DND-41 (cell line): ENCODE measurements at regions not wholly inside any gene's neighbourhood (a gene's known extent, or its start where the extent isn't known, plus 50 kb on each side); places are given as distances from the start of the nearest gene placed in this dataset.

ENCODE experiments used
- EZH2 ChIP-seq: IDR thresholded peaks from 3 replicates; pipeline ENCODE4 v1.6.1; 2012; ENCODE audit warnings: borderline replicate concordance, low read depth, mild to moderate bottlenecking, moderate library complexity, low read length, inconsistent platforms; ENCODE audit not compliant: severe bottlenecking
- TF ChIP-seq, protein P1 (sequence below): IDR thresholded peaks from 2 replicates; pipeline ENCODE4 v1.5.1; 2012; ENCODE audit warnings: borderline replicate concordance, low read length, moderate library complexity, mild to moderate bottlenecking; ENCODE audit not compliant: poor library complexity, severe bottlenecking; ENCODE audit errors: extremely low read depth

DNA sequence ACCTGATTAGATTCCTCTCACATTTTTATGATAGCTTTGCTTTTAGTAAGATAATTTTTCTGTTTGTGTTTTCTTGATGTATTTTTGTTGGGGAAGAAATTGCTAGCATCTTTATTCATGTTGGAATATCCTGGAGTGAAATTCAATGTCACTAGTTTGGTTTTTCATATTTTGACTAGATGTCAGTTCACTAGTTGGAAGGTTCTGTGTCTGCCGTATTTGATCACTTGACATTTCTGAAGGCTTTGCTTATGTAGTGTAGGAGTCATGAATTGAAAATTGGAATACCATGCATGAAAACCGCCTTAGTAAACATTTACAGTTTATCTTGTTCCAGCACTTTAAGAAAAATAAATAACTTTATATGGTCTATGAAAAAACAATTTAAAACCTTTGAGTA, 348.4 kb downstream of the AASDHPPT start:
- TF ChIP-seq, protein P1, sequence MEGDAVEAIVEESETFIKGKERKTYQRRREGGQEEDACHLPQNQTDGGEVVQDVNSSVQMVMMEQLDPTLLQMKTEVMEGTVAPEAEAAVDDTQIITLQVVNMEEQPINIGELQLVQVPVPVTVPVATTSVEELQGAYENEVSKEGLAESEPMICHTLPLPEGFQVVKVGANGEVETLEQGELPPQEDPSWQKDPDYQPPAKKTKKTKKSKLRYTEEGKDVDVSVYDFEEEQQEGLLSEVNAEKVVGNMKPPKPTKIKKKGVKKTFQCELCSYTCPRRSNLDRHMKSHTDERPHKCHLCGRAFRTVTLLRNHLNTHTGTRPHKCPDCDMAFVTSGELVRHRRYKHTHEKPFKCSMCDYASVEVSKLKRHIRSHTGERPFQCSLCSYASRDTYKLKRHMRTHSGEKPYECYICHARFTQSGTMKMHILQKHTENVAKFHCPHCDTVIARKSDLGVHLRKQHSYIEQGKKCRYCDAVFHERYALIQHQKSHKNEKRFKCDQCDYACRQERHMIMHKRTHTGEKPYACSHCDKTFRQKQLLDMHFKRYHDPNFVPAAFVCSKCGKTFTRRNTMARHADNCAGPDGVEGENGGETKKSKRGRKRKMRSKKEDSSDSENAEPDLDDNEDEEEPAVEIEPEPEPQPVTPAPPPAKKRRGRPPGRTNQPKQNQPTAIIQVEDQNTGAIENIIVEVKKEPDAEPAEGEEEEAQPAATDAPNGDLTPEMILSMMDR = no peak
- no peak for TF ChIP-seq EZH2
